C4-2B (cell line): ENCODE measurements at regions not wholly inside any gene's neighbourhood (a gene's known extent, or its start where the extent isn't known, plus 50 kb on each side); places are given as distances from the start of the nearest gene placed in this dataset.

ENCODE experiments used
- CTCF ChIP-seq: fragments of 450-650 bp; conservative IDR thresholded peaks from 2 replicates; pipeline ENCODE4 v1.5.1; 2017; ENCODE audit warnings: mild to moderate bottlenecking
- ZFX ChIP-seq: fragments of 450-650 bp; IDR thresholded peaks from 2 replicates; pipeline ENCODE4 v1.6.1; 2017

GRCh38 chr15:77692614-77693013 lies 59.9 kb upstream of the LINGO1 start:
- TF ChIP-seq CTCF (no peak), ZFX (no peak)
